Subcutaneous abdominal adipose tissue (tissue), 5 donors: ENCODE measurements at regions not wholly inside any gene's neighbourhood (a gene's known extent, or its start where the extent isn't known, plus 50 kb on each side); places are given as distances from the start of the nearest gene placed in this dataset.

Experiments
- H3K27ac ChIP-seq: one replicate; pipeline ENCODE4 v1.7.0; 2013; ENCODE audit warnings: low read depth, mild to moderate bottlenecking, inconsistent platforms, low read length, moderate library complexity
- H3K27me3 ChIP-seq, 5 donors: one replicate each; pipeline ENCODE4 v1.7.0; 2013; ENCODE audit warnings: low read length in 5 of 5, inconsistent platforms in 1 of 5; ENCODE audit not compliant: control insufficient read depth in 5 of 5, insufficient read depth in 4 of 5
- H3K36me3 ChIP-seq, 5 donors: one replicate each; pipeline ENCODE4 v1.7.0; 2013; ENCODE audit warnings: low read length in 5 of 5; ENCODE audit not compliant: control insufficient read depth in 5 of 5, insufficient read depth in 5 of 5
- H3K4me1 ChIP-seq, 5 donors: one replicate each; pipeline ENCODE4 v1.7.0; 2013; ENCODE audit warnings: low read length in 5 of 5, mild to moderate bottlenecking in 3 of 5, moderate library complexity in 1 of 5; ENCODE audit not compliant: control insufficient read depth in 5 of 5, insufficient read depth in 5 of 5
- H3K4me3 ChIP-seq, 5 donors: one replicate each; pipeline ENCODE4 v1.7.0; 2013; ENCODE audit warnings: low read length in 5 of 5, low read depth in 1 of 5
- H3K9ac ChIP-seq, 5 donors: one replicate each; pipeline ENCODE4 v1.7.0; 2013; ENCODE audit warnings: low read length in 5 of 5, mild to moderate bottlenecking in 4 of 5, moderate library complexity in 3 of 5
- H3K9me3 ChIP-seq, 5 donors: one replicate each; pipeline ENCODE4 v1.7.0; 2013; ENCODE audit warnings: low read length in 5 of 5; ENCODE audit not compliant: control insufficient read depth in 5 of 5
- donor health status: healthy.
- donor health status: healthy.
- donor health status: healthy.
- donor health status: healthy.
- donor health status: healthy.

DNA sequence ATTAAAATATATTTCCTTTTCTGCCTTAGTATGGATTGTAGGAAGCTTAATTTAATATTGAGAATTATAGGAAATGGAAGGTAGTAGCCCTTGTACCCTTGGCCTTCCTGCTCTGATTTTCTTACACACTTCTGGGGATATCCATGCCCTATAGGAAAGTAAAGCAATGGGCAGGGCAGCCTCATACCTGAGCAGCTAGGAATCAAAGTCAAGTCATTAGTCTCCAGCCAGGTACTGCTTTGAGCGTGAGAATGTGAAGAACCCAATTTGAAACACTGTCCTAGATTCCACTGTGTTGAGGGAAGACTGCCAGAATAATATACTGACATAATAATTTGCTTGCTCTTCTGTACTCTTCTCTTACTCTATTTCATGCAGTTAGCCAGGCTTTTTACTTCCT, 51.0 kb upstream of the L3MBTL3 start:
- Histone ChIP-seq H3K36me3 (no peaks in the 10 kb centered on the region), H3K27ac (no peak overlapping the region), H3K4me3 (no peak overlapping the region), H3K4me1 (no peaks in the 10 kb centered on the region), H3K9ac (no peak overlapping the region), H3K27me3 (no peaks in the 10 kb centered on the region), H3K9me3 (no peaks in the 10 kb centered on the region)

DNA sequence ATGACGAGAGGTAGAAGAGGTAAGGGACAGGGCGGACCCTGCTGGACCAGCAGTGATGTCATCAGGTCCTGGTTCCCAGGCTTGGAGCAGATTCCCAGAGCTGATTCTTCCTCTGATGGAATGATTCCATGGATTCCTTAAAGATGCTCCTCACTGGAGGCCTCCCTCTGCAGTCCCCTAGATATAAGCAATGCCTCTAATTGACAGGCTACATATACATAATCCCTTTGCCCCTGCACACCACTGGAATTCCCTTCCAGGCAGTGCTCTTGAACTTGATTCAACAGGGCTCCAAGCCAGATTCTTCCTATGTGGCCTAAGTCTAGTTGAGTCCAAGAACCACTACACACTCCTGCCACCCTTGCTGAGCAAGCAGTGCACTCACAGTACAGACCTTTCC, 52.3 kb upstream of the L3MBTL3 start:
- Histone ChIP-seq H3K9ac (no peak overlapping the region), H3K36me3 (no peaks in the 10 kb centered on the region), H3K4me1 (no peaks in the 10 kb centered on the region), H3K9me3 (no peaks in the 10 kb centered on the region), H3K4me3 (no peak overlapping the region), H3K27me3 (no peaks in the 10 kb centered on the region), H3K27ac (no peak overlapping the region)

DNA sequence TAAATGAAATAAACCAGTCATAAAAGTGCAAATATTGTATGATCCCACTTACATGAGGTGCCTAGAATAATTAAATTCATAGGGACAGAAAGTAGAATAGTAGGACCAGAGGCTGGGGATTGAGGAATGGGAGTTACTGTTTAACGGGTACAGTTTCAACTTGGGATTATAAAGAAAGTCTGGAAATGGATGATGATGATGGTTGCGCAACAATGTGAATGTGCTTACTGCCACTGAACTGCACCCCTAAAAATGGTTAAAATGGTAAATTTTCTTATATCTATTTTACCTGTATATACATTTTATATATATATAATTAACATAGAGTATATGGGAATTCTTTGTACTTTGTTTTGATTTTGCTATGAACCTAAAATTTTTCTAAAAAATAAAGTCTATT, 53.3 kb upstream of the L3MBTL3 start:
- Histone ChIP-seq H3K4me3 (no peak overlapping the region), H3K4me1 (no peaks in the 10 kb centered on the region), H3K9me3 (no peaks in the 10 kb centered on the region), H3K36me3 (no peaks in the 10 kb centered on the region), H3K27me3 (no peaks in the 10 kb centered on the region), H3K9ac (no peak overlapping the region), H3K27ac (no peak overlapping the region)

DNA sequence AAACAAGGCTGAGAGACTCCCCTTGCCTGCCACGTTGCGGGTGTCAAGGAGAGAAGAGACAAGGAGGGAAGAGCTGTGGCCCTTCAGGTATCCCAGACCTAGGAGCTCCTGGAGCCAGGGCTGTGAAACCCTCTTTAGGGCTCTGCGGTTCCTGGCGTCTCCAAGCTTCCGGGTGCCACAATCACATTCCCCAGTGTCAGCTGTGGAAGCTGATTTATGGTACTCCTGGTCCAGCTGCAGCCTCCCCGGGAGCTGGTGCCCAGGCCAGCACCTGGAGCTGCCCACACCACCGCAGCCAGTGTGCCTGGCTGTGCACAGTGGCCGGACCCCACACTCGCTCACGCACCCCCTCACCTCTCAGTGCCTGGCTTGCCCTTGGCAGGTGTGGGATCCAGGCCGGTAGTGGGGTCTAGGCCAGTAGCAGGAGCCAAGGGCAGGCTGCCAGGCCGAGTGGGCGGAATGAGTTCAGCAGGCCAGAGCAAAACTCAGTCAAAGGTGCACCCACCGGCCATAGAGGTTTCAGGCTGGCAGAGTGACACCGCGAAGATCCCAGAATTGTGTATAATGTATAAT, 58.9 kb upstream of the L3MBTL3 start:
- H3K9me3 ChIP-seq = peaks cover 0 to 3% (median 0%) of the 10 kb centered on the region in 5 donors
- H3K36me3 ChIP-seq = no peaks in the 10 kb centered on the region
- no peaks in the 10 kb centered on the region for H3K27me3 ChIP-seq
- no peak overlapping the region for H3K27ac ChIP-seq
- H3K4me1 ChIP-seq = no peaks in the 10 kb centered on the region
- H3K4me3 ChIP-seq = no peak overlapping the region
- no peak overlapping the region for H3K9ac ChIP-seq

DNA sequence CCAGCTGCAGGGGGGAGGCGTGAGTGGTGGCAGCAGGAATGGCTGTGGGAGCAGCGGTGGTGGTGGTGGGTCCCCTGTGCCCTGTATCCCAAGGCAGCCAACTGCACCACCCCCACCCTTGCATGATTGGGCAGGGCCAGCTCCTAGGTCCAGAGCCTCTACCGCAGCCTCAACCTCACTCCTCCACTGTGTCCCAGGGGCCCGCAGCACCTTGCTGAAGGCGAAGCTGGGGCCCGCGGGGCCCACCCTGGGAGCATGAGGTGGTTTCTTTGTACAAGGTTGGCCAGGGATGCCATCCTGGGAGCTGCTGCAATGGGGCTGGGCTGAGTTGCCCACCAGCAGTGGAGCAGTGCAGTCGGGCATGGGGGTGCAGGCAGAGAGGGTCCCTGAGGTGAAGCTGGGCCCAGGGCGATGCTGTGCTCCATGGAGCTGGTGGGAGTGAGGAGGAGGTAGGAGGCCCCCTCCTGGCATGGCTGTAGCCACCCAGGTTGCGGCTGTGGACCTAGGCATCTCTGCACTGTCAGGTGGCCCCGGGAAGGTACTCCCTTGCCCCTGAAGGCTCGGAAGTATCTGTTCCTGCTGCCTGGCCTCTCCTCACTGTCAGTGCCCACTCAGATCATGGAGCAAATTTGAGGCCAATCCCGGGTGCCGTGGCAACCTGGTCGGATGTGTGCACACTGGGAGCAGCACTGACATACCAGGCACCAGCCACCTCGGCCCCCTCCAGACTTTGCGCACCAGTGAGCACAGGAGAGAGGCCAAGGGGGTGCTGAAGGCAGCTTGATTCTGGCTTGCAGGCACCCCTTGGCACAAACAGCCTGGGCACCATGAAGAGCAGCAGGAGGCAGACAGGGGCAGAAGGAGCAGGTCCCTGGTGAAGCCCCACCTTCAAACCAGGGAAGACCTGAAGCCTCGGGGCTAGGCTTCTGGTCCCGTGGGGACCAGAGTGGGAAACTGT, 60.2 kb upstream of the L3MBTL3 start:
- no peak overlapping the region for H3K4me3 ChIP-seq
- no peaks in the 10 kb centered on the region for H3K4me1 ChIP-seq

DNA sequence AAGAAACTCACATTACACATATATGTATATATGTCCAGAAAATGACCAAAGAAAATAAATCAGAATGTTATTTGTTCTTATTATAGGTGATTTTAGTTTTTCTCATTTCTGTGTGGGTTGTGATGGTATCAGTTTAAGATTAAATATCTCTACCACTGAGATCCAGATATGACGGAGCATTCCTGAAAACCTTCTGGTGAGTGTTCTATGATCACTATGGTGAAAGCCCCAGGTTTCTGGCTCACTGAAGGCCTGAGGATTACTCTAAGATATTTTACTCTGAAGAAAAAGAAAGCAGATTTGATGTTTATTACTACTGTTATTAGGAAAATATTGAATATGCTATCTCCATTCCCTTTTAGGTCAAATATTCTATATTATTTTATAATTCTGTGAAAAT, 62.8 kb upstream of the L3MBTL3 start:
- Histone ChIP-seq H3K4me1 (no peaks in the 10 kb centered on the region), H3K9ac (no peak overlapping the region), H3K27ac (no peak overlapping the region), H3K27me3 (no peaks in the 10 kb centered on the region), H3K4me3 (no peak overlapping the region), H3K36me3 (no peaks in the 10 kb centered on the region), H3K9me3 (peaks cover 0 to 3% (median 0%) of the 10 kb centered on the region in 5 donors)

More for the DNA sequence above, 60.2 kb upstream of the L3MBTL3 start:
- H3K36me3 ChIP-seq = no peaks in the 10 kb centered on the region
- H3K9ac ChIP-seq = no peak overlapping the region
- peaks cover 0 to 3% (median 0%) of the 10 kb centered on the region in 5 donors for H3K9me3 ChIP-seq
- H3K27me3 ChIP-seq = no peaks in the 10 kb centered on the region
- H3K27ac ChIP-seq = no peak overlapping the region

DNA sequence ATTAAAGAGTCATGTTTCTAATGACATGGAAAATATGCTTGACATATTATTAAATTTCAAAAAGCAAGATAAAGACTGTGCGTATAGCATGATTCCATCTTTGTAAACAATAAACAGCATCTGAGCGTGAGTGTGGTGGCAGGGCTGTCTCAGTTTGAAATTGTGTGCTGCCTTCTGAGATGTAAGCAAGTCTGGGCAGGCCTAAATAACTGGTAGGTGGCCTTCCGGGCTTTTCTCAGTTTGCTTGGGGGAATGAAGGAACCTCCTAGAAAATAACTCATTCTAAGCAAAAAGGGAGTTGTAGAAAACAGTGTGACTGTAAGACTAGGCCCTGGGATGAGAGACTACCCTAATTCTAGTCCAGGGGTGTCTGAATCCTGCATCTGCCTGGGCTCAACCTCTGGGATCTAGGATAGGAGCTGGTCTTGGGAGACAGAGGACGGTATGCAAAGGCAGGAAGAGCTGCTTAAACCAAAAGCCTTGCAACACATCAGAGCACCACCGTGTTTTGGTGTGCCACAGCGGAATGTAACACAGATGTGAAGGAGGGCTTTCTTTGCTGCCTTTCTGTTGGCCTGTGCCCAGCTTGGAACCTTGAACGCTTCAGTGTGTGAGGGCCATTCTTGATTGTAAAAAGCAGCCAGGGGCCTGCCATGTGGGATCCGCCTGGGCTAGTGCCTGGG, 63.5 kb upstream of the L3MBTL3 start:
- Histone ChIP-seq H3K36me3 (no peaks in the 10 kb centered on the region), H3K9ac (no peak overlapping the region), H3K27ac (no peak overlapping the region), H3K4me3 (no peak overlapping the region), H3K4me1 (no peaks in the 10 kb centered on the region), H3K27me3 (no peaks in the 10 kb centered on the region), H3K9me3 (peaks cover 0 to 3% (median 0%) of the 10 kb centered on the region in 5 donors)

DNA sequence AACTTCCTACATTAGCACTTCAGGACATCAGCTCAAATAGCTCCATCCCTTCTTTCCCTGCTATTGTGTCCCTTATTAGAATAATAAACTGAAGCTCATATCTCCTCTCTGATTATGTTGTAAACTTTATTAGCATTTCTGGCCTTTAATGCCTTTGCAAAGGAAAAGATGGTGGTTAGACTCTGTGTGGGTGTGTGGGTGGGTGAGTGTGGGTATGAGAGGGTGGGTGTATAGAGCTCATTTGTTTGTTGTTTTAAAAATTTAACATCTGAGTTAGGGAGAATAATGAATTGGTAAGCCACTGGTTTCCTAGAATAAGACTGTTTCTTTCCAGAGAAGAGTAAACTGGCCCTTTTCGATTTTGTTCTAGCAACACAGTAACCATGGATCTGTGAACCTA, 70.6 kb upstream of the L3MBTL3 start:
- H3K27me3 ChIP-seq = no peaks in the 10 kb centered on the region
- H3K4me1 ChIP-seq = no peaks in the 10 kb centered on the region
- no peak overlapping the region for H3K4me3 ChIP-seq
- no peak overlapping the region for H3K27ac ChIP-seq
- no peaks in the 10 kb centered on the region for H3K9me3 ChIP-seq
- H3K36me3 ChIP-seq = no peaks in the 10 kb centered on the region
- H3K9ac ChIP-seq = no peak overlapping the region

DNA sequence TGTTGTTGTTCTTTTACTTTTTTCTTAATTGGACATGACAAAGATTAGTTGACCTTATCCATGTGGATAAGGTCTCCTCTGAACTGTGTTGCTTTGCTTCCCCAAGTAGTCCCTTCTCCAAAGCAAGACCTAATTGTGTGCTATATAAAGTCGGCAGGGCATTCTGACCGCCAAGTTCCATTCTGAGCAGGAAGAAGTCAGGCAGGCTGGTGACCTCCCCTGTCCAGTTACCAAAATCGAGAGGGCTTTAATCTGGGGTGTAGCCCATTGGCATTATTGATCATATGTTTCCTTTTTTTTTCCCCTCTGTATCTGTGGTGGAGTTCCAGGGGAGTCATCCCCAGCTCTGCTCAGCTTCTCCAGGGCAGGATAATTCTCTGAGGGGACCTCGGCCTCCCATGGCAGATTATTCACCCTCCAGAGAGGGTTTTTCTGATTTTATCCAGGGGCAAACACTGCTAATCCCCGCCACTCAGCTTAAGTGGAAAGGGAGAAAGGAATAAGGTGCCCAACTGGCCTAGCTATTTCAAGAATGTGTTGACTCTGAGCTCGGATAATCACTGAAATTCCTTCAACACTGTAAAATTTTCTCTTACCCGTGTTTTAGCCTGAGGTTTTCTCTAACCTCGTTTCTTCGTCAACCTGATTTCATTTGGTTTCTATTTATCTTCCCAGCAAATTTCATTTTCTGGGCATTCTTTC, 71.8 kb upstream of the L3MBTL3 start:
- no peak overlapping the region for H3K27ac ChIP-seq
- no peaks in the 10 kb centered on the region for H3K4me1 ChIP-seq
- H3K4me3 ChIP-seq = no peak overlapping the region
- no peaks in the 10 kb centered on the region for H3K9me3 ChIP-seq
- no peak overlapping the region for H3K9ac ChIP-seq
- H3K27me3 ChIP-seq = no peaks in the 10 kb centered on the region
- no peaks in the 10 kb centered on the region for H3K36me3 ChIP-seq
